GM19025 (cell line): ENCODE measurements at regions not wholly inside any gene's neighbourhood (a gene's known extent, or its start where the extent isn't known, plus 50 kb on each side); places are given as distances from the start of the nearest gene placed in this dataset.
"Not testable (repeated sequence)": the region's sequence is repeated elsewhere in the genome, so short reads cannot be mapped to it uniquely, and the experiment has no call there.

ENCODE experiments used
- ATAC-seq: cut with Tn5 transposase; IDR thresholded peaks from one replicate; pipeline ENCODE4 v1.9.1; 2021; ENCODE audit warnings: mild to moderate bottlenecking, low read depth, moderate library complexity; ENCODE audit not compliant: unreplicated experiment

DNA sequence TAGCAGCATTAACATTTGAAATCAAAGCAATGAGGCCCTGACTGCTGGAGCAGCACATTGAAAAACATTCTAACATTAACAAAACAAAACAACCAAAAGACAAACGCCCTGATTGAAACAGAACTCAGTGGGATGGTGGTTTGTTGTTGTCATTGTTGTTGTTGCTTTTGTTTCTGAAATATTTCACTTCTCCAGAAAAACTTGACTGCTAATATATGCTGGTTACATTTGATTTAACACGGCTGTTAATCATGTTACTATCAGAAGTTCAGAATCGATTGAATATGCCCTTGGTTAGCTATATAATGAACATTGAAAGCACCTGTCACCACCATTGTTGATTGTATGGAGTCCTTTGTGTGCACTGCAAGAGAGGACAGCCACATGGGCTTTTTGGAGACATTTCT lies 790.4 kb upstream of the GALNTL6 start:
- no peak for ATAC-seq

DNA sequence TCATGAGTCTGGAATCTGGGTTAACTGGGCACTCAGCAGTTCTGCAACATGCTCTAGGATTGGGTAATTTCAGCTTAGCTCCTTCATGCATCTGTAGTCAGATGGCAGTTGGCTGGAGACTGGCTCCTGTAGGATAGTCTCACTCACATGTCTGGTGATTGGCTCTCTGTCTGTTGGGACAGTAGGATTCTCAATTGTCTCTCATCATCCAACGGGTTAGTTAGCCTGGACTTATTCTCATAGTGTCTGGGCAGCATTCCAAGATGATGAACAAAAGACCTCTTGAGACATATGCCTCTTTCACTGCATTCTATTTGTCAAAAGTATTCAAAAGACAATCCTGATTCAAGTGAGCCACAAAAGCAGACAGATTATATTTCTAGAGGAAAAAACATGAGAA lies 795.6 kb upstream of the GALNTL6 start:
- no peak for ATAC-seq

DNA sequence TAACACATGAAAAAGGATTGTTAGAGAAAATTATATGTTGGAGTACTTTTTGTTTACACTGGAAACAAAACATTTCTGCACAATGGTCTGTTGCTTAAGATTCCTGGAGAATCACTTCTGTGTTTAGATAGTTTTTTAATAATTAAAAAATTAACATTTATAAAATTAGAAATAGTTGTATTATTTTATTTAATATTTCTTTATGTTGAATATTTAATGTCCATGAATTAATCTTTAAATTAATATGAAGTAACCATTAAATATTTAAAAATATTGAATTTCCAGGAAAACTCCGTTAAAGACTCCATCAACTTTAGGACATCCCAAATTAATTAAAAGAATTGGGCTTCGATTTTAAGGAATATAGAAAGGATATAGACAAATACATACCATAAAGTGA lies 797.1 kb upstream of the GALNTL6 start:
- ATAC-seq, result no peak

- no peak for ATAC-seq
These were observed 797.8 kb upstream of the GALNTL6 start for GRCh38 chr4:171015441-171015840.

GRCh38 chr4:171007618-171008390 lies 805.4 kb upstream of the GALNTL6 start:
- ATAC-seq, result no peak

- no peak for ATAC-seq
These were observed 811.0 kb upstream of the GALNTL6 start for GRCh38 chr4:171002246-171002645.

GRCh38 chr4:170990989-170991589 lies 822.1 kb upstream of the GALNTL6 start:
- ATAC-seq, result peak; percentile 75

- ATAC-seq, result no peak
These were observed 824.8 kb upstream of the GALNTL6 start for GRCh38 chr4:170988446-170988845.

- ATAC-seq, result no peak
These were observed 833.5 kb upstream of the GALNTL6 start for GRCh38 chr4:170979736-170980135.

DNA sequence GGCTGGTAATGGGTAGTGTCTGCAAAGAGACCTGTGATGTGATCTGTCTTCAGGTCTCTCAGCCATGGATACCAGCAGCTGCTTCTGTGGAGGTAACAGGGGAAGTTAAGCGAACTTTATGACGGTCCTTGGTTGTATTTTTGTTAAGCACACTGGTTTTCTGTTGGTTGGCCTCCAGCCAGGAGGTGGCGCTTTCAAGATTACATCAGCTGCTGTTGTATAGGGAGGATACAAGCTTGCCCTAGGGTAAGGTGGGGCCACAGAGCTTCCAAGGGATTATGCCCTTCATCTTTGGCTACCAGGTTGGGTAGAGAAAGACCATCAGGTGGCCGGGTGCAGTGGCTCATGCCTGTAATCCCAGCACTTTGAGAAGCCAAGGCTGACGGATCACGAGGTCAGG lies 834.2 kb upstream of the GALNTL6 start:
- no peak for ATAC-seq

DNA sequence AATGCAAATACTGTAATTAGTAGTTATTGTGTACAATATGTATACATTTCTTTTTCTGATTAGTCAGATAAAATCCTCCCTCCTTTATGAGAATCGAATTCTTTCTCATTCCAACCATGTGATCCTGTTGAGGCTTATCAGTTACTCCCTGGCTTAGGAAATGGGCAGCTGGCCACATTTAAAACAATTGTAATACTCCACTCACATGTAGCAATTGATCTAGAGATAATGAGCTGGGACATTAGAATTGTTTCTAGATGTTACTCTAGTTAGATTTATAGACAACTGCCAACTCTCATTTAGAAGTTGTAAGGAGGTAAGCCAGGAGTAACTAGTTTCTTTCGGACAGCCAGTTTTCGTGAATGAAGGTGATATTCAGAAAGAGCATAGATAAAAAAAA lies 859.3 kb upstream of the AADAT start:
- no peak for ATAC-seq

- ATAC-seq, result no peak
These were observed 850.4 kb upstream of the AADAT start for GRCh38 chr4:170940043-170940724.

GRCh38 chr4:170938588-170938987 lies 848.8 kb upstream of the AADAT start:
- ATAC-seq, result no peak

DNA sequence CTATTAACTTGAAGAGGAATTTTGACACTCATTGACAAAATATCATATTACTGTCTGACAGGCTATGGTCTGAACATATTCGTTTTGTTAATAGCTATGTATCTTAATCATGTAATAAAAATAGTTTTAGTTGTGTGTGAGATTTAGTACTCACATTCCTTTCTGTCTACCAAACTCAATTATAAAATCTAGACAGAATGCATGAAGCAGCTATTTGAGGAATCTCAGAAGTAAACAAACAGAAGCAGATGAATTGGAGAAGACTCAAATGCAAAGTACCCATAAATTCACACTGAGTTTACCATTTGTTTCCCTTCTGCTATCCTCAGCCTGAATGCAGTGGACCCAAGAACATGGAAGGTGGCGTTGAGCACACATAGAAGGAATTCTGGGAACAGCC lies 841.6 kb upstream of the AADAT start:
- ATAC-seq, result no peak

DNA sequence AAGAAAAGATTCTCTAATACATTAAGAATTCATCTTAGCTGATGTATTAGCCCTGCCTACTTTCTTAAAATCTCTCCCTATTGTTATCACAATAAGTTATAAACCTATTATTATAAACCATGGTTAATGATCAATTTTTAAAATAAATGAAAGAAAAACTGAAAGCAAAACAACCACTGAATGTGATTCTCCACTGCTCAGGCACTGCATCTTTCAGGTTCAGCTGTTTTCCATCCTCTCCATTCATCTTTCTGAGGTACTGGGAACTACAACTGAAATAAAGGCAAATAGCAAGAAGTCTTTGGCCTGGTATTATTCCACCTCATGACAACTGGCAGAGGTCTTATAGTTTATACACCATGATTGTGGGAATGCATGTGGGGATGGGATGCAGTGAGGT lies 798.9 kb upstream of the AADAT start:
- ATAC-seq, result no peak

DNA sequence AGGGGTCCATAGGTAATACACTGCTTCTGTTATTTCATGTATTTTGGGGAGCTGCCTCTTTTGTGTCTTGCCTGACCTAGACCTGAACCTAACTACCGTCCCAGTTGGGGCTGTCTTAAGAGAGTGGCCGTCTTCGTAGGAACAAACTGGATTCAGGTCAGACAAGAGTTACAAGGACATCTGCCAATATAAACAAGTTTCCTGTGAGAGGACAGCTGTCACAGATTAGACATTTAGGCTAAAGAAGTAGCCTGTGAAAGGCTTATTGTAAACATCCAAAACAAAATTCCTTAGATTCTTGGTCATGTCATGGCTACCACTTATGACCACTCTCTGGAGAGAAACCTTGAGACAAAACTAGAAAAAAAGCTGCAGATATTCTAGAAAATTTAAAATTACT lies 797.6 kb upstream of the AADAT start:
- ATAC-seq, result no peak

- ATAC-seq, result no peak
These were observed 795.3 kb upstream of the AADAT start for GRCh38 chr4:170884969-170885570.

GRCh38 chr4:170881646-170882045 lies 791.9 kb upstream of the AADAT start:
- not testable (repeated sequence) for ATAC-seq

DNA sequence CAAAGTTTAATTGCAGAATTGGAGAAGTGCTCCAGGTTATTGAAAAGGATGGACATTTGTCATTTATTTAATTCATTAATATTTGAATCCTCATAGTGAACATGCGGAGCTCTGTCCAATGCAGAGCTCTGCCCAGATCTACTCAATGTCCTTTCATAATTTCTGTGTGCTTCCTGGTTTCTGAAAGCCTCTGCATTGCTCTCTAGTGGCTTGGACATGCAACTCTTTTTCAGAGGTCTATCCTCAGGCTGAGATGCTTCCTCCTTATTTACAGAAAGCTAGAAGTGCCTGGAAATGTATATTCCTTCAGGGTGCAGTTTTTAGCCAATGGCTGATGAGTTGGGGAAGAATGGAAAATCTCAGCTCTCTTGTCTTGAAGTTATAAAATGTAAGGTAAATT lies 786.1 kb upstream of the AADAT start:
- no peak for ATAC-seq

DNA sequence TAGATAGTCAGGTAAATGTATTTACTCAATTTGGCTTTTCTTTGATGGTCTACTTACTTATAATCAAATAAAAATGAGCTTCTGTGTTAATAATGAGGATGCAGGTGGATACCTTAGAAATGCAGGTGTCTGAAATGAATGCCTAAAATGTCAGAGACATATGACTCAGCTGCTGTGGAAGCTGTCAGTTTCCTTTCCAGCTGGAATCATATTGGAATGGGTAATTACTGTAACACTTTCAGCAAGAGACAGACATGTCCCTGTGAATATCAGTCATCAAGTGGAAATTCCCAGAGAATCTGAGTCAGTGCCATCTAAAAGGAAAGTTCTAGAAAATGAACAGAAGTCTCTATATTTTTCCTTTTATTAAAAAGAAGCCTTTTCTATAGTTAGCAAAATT lies 783.0 kb upstream of the AADAT start:
- ATAC-seq, result no peak

DNA sequence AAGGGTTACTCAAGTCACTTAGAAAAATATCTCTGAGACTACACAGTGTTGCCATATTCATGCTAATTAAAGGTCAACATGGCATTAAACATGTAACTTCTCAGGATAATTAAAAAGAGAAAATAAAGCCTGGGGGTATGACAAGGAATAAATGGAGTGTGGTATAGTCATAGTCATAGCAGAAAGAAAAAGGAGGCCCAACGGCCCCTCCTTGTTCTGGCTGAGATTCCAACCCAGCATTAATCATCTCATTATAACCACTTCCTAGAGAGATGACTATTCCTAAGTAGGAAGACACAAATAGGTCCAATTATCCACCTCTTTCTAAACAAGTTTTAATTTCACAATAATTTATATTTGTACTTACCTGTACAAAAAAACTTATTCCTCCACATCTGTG lies 778.4 kb upstream of the AADAT start:
- no peak for ATAC-seq
